ENCODE measurements at regions not wholly inside any gene's neighbourhood (a gene's known extent, or its start where the extent isn't known, plus 50 kb on each side); places are given as distances from the start of the nearest gene placed in this dataset.

DNA sequence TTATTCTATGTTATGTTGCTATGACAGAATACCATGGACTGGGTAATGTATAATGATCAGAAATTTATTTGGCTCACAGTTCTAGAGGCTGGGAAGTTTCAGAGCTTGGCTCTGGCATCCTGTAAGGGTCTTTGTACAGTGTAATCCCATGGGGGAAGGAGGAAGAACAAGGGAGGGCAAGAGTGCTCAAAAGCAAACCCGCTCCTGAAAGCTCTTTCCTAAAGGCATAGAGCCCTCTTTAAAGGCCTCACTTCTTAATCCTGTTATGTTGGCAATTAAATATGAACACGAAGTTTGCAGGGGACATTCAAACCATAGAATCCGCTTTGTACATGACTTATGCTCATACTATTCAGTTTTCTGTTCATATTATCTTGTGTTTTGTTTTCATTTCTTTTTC lies 191.3 kb upstream of the CTSO start:
- no peak overlapping the region for H3K4me3 ChIP-seq (ENCODE audit: low read length)
- no peak overlapping the region for H3K27ac ChIP-seq (ENCODE audit: low read length)
- H3K4me1 ChIP-seq (ENCODE audit: insufficient read depth, low read length), result no peaks in the 10 kb centered on the region
- H3K9me3 ChIP-seq (ENCODE audit: insufficient read depth, low read depth, low read length), result no peaks in the 10 kb centered on the region
- no peak overlapping the region for H3K9ac ChIP-seq (ENCODE audit: low read depth, low read length)
- no peaks in the 10 kb centered on the region for H3K36me3 ChIP-seq (ENCODE audit: insufficient read depth, low read depth, low read length)
- no peaks in the 10 kb centered on the region for H3K27me3 ChIP-seq (ENCODE audit: insufficient read depth, low read length)

DNA sequence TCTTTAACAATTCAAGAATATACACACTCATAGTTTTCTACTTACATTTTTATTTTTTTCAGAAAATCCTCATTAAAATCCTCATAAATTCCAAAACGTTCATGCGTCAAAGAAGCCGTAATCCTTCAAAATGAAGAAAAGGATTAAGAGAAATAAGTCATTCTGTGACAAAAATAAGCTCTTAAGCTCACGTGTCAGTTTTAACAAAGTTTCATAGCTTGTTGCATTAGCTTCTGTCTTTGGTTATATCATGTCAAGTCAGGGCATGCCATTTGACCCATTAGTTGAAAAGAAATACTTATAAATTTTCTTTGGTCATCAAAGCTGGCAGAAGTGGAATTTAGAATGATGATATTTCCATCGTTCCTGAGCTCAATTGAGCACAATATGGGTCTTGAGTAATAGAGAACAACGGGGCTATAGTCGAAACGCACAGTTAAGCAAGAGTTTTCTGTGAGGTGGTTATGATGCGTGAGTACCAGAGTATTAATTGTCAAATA lies 185.2 kb upstream of the CTSO start:
- Histone ChIP-seq H3K4me3 (ENCODE audit: low read length) (no peak overlapping the region), H3K9me3 (ENCODE audit: insufficient read depth, low read depth, low read length) (no peaks in the 10 kb centered on the region)

DNA sequence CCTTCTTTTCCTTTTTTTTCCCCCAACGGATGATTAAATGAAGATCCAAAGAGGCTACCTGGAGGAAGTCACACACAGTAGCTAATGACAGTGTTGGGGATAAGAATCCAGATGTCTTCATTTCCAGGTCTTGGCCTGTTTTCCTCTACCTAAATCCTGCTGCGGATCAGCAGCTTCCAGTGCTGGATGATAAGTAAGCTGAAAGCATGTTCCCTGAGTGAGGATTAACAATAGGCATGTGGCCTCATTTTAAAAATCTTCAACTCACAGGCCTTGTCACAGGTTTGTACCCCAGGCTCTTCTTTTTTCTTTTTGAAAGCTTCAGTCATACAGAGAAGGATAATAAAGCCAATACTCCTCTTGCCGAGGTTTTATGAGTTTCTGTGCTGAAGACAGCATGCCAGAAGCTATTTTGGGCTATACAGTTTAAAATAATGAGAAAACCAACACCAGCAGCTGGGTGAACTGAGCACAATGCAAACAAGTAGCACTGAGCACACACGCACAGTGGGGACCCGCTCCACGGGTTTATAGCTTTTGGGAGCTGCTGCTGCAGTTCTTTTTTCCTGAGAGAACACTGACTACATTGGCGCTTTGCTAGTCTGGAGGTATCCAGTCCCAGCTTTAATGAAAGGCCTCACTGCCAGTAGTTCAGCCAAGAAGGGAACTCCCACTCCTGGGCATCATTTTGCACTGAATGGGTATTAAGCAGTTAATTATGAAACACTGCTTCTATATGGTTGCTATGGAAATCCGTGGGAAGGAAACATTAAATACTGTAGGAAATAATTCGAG lies 184.2 kb upstream of the CTSO start:
- H3K9ac ChIP-seq (ENCODE audit: low read depth, low read length), result no peak overlapping the region
- H3K27me3 ChIP-seq (ENCODE audit: insufficient read depth, low read length), result no peaks in the 10 kb centered on the region
- no peaks in the 10 kb centered on the region; the same call in 1 of the 2 replicates for H3K4me1 ChIP-seq (ENCODE audit: insufficient read depth, low read length)
- H3K27ac ChIP-seq (ENCODE audit: low read length), result no peak overlapping the region
- no peaks in the 10 kb centered on the region for H3K9me3 ChIP-seq (ENCODE audit: insufficient read depth, low read depth, low read length)
- no peak overlapping the region for H3K4me3 ChIP-seq (ENCODE audit: low read length)
- H3K36me3 ChIP-seq (ENCODE audit: insufficient read depth, low read depth, low read length), result no peaks in the 10 kb centered on the region

More for the DNA sequence above, 185.2 kb upstream of the CTSO start:
- no peaks in the 10 kb centered on the region for H3K27me3 ChIP-seq (ENCODE audit: insufficient read depth, low read length)
- no peaks in the 10 kb centered on the region for H3K36me3 ChIP-seq (ENCODE audit: insufficient read depth, low read depth, low read length)
- H3K27ac ChIP-seq (ENCODE audit: low read length), result no peak overlapping the region
- no peak overlapping the region for H3K9ac ChIP-seq (ENCODE audit: low read depth, low read length)
- no peaks in the 10 kb centered on the region; the same call in 1 of the 2 replicates for H3K4me1 ChIP-seq (ENCODE audit: insufficient read depth, low read length)

DNA sequence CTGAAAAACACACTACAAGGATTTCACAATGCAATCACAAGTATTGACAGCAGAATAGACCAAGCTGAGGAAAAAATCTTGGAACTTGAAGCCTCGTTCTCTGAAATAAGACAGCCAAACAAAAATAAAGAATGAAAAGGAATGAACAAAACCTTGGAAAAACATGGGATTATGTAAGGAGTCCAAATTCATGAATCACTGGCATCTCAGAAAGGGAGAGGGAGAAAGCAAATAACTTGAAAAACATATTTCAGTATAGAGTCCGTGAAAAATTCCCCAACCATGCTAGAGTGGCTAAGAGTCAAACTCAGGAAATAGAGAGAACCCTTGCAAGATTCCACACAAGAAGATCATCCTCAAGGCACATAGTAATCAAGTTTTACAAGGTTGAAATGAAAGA lies 178.5 kb upstream of the CTSO start:
- H3K4me3 ChIP-seq (ENCODE audit: low read length), result no peak overlapping the region
- no peaks in the 10 kb centered on the region for H3K9me3 ChIP-seq (ENCODE audit: insufficient read depth, low read depth, low read length)
- H3K27ac ChIP-seq (ENCODE audit: low read length), result no peak overlapping the region
- no peaks in the 10 kb centered on the region for H3K36me3 ChIP-seq (ENCODE audit: insufficient read depth, low read depth, low read length)
- no peaks in the 10 kb centered on the region for H3K4me1 ChIP-seq (ENCODE audit: insufficient read depth, low read length)
- no peaks in the 10 kb centered on the region for H3K27me3 ChIP-seq (ENCODE audit: insufficient read depth, low read length)
- H3K9ac ChIP-seq (ENCODE audit: low read depth, low read length), result no peak overlapping the region

DNA sequence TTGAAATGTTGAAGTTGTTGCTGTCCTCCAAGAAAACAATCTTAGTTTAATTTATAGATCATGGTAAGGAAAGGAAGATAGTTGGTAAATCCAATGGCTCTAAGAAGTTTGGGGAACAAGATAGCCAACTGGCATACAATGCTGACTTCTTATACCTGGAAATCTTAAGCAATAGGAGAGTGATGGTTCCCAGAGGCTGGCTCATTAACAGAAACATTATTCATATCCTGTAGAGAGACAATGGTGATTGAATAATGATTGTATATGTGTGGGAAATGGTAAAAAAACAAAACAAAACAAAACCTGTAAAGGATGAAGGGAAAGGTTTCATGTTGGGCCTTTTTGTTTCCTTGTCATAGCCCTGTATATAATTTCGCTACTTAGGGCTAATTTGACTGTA lies 174.9 kb upstream of the CTSO start:
- Histone ChIP-seq H3K4me3 (ENCODE audit: low read length) (no peak overlapping the region), H3K9me3 (ENCODE audit: insufficient read depth, low read depth, low read length) (peaks cover 19% of the 10 kb centered on the region; the same call in 1 of the 2 replicates), H3K27me3 (ENCODE audit: insufficient read depth, low read length) (no peaks in the 10 kb centered on the region), H3K27ac (ENCODE audit: low read length) (no peak overlapping the region), H3K4me1 (ENCODE audit: insufficient read depth, low read length) (no peaks in the 10 kb centered on the region), H3K36me3 (ENCODE audit: insufficient read depth, low read depth, low read length) (no peaks in the 10 kb centered on the region), H3K9ac (ENCODE audit: low read depth, low read length) (no peak overlapping the region)

DNA sequence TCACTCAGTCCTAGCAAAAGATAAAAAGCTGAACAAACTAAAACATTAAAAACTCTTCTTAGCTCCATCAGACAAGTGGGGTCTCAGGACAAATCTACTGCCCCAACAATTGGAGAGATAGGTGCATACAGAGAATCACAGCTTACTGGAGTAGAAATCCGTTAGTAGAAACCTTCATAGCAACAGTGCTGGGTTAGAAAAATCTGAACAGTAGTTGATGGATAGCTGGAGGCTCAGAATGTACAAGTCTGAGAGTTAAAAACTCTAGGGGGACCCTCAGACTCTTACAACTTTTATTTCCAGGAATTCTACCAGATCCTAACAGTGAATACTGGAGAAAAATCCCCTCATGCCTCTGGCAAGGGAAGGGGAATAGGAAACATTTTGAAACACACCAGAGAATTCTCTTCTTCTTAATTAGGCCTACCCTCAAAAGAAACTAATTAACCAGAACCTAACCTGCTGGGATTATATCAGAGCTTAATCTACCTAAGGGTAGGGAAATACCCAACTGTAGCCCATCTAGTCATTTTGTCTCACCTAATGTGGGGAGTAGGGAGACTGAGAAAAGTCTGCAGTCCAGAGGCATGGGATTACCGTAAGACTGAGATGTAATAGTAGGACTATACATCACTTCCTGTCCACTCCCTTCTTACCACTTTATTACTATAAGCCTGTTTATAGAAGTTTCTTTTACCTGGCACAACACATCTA lies 165.0 kb upstream of the CTSO start:
- Histone ChIP-seq H3K9ac (ENCODE audit: low read depth, low read length) (no peak overlapping the region), H3K36me3 (ENCODE audit: insufficient read depth, low read depth, low read length) (no peaks in the 10 kb centered on the region), H3K4me3 (ENCODE audit: low read length) (no peak overlapping the region), H3K27ac (ENCODE audit: low read length) (no peak overlapping the region), H3K9me3 (ENCODE audit: insufficient read depth, low read depth, low read length) (no peaks in the 10 kb centered on the region), H3K4me1 (ENCODE audit: insufficient read depth, low read length) (no peaks in the 10 kb centered on the region), H3K27me3 (ENCODE audit: insufficient read depth, low read length) (no peaks in the 10 kb centered on the region)

DNA sequence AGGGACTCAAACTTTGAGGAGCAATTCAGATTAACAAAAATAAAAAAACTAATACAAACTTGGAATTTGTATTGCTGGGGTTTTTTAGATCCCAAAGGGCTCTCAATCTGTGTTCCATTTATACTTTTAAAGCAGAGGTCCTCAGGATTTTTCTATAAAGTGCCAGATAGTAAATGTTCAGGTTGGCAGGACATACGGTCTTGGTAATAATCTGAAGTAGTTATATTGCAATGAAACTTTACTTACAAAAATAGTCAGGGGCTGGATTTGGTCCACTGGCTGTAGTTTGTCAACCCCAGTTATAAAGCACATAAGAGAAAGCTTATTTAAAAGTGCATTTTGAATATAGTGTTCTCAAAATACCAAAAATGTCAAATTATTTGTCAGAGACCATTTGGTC lies 164.1 kb upstream of the CTSO start:
- H3K4me3 ChIP-seq (ENCODE audit: low read length), result no peak overlapping the region
- H3K4me1 ChIP-seq (ENCODE audit: insufficient read depth, low read length), result no peaks in the 10 kb centered on the region
- no peaks in the 10 kb centered on the region for H3K9me3 ChIP-seq (ENCODE audit: insufficient read depth, low read depth, low read length)
- no peak overlapping the region for H3K9ac ChIP-seq (ENCODE audit: low read depth, low read length)
- no peaks in the 10 kb centered on the region for H3K27me3 ChIP-seq (ENCODE audit: insufficient read depth, low read length)
- H3K27ac ChIP-seq (ENCODE audit: low read length), result no peak overlapping the region
- H3K36me3 ChIP-seq (ENCODE audit: insufficient read depth, low read depth, low read length), result no peaks in the 10 kb centered on the region

DNA sequence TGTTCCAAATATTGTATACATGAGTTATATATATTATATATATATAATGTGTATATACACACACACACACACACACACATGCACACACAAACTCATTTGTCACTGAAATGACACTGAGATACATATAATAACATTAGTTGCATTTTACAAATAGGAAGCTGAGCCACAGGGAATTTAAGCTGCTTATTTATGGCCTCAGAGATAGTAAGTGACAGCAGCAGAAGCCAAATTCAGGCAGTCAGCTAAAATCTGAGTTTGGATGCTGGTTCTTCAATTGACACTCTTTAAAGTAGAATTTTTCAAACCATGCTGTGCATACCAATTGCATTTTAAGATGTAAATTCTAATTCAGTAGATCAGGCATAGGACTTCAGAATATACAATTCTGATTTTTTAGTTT lies 163.3 kb upstream of the CTSO start:
- Histone ChIP-seq H3K4me3 (ENCODE audit: low read length) (no peak overlapping the region), H3K27ac (ENCODE audit: low read length) (no peak overlapping the region), H3K9me3 (ENCODE audit: insufficient read depth, low read depth, low read length) (no peaks in the 10 kb centered on the region), H3K27me3 (ENCODE audit: insufficient read depth, low read length) (no peaks in the 10 kb centered on the region), H3K4me1 (ENCODE audit: insufficient read depth, low read length) (peaks cover under 1% of the 10 kb centered on the region; the same call in 1 of the 2 replicates), H3K36me3 (ENCODE audit: insufficient read depth, low read depth, low read length) (no peaks in the 10 kb centered on the region), H3K9ac (ENCODE audit: low read depth, low read length) (no peak overlapping the region)

DNA sequence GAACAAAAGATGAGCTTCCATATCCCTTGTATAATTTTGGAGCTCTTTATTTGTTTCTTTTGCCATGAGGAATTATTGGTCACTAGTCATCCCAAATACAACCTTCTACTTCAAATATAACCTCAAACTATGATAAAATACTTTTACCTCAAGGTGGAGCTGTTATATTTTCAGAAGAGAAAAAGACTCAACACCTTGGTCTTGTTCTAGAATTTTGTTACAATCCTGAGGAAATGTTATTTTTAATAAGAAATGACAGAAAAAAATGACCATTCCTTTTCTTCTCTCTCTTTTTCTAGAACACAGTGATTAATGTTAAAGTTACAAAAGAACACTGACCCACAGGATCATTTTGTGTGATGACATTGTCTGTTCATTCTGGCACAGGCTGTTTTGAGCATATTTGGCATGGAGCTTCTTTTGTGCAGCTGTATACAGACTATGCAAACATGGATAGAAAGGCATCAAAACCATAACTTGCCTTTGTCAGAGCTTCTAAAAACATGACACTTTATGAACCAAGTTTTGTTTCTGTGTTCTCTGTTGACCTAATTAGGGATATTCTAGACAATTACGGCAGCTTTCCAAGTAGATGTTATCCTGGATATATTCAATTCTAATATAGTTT lies 159.6 kb upstream of the CTSO start:
- Histone ChIP-seq H3K36me3 (ENCODE audit: insufficient read depth, low read depth, low read length) (no peaks in the 10 kb centered on the region), H3K27me3 (ENCODE audit: insufficient read depth, low read length) (no peaks in the 10 kb centered on the region)

DNA sequence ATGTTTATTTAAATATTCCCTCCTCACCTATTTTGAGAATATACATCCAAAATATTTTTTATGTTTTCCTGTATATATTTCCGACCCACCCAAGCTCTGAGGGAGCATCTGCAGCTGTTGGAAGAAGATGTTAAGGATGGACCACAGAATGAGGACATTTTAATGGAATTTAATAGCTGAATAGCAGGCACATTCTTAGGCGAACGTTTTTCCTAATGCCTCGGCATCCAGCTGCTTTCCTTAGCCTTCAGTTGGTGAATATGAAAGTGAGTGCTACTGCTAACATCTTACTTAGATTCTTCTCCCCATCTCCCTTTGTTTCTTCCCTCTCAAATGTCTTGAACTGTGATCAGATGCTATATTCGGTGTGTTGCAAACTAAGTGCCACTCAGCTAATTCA lies 158.0 kb upstream of the CTSO start:
- H3K4me3 ChIP-seq (ENCODE audit: low read length), result peak overlapping the region; percentile 9; the same call in 1 of the 2 replicates
- no peak overlapping the region for H3K27ac ChIP-seq (ENCODE audit: low read length)
- H3K9ac ChIP-seq (ENCODE audit: low read depth, low read length), result no peak overlapping the region
- no peaks in the 10 kb centered on the region for H3K36me3 ChIP-seq (ENCODE audit: insufficient read depth, low read depth, low read length)
- H3K4me1 ChIP-seq (ENCODE audit: insufficient read depth, low read length), result peaks cover 22% of the 10 kb centered on the region
- no peaks in the 10 kb centered on the region for H3K9me3 ChIP-seq (ENCODE audit: insufficient read depth, low read depth, low read length)
- no peaks in the 10 kb centered on the region for H3K27me3 ChIP-seq (ENCODE audit: insufficient read depth, low read length)

More for the DNA sequence above, 159.6 kb upstream of the CTSO start:
- Histone ChIP-seq H3K9ac (ENCODE audit: low read depth, low read length) (no peak overlapping the region), H3K4me1 (ENCODE audit: insufficient read depth, low read length) (peaks cover 22% of the 10 kb centered on the region), H3K27ac (ENCODE audit: low read length) (no peak overlapping the region), H3K4me3 (ENCODE audit: low read length) (no peak overlapping the region), H3K9me3 (ENCODE audit: insufficient read depth, low read depth, low read length) (no peaks in the 10 kb centered on the region)

DNA sequence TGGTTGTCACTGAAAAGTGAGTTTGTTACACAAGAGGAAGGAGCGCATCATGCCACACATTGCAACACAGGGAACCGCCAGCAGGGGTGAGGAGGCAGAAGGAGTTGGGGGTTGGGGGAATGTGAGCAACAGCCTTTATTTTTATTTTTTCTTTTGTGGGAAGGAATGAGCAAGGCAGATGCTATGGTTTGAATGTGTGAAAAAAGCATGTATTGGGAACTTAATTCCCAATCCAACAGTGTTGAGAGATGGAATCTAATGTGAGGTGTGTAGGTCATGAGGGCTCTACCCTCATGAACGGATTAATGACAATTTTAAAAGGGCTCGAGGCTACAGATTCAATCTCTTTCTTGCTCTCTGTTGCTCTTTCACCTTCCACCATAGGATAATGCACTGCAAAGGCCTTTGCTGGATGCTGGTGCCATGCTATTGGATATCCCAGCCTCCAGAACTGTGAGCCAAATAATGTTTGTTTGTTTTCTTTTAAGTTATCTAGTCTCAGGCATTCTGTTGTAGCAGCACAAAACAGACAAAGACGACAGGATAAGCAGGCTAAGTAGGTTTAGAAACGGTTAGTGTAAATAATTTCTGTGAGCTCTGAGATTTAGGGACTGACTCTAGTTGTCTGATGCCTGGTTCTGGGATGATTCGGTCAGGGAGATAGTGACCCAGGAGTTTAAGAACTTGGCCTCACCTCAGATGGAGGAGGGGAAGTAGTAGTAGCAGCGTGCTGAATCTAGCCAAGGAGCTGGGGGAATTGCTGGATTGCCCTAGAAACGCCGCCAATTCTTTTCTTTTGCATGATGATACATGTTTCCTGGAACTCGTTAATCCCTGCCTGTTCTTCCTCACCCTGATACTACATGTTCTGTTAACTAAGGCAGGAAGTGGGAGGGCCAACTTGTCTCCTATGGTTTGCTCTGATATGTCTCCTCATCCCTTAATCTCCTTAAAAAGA lies 156.6 kb upstream of the CTSO start:
- Histone ChIP-seq H3K27ac (ENCODE audit: low read length) (no peak overlapping the region), H3K4me1 (ENCODE audit: insufficient read depth, low read length) (peaks cover 22% of the 10 kb centered on the region), H3K36me3 (ENCODE audit: insufficient read depth, low read depth, low read length) (no peaks in the 10 kb centered on the region), H3K4me3 (ENCODE audit: low read length) (0 out of 2 replicates have a peak overlapping the region, but pooled peaks have one; percentile 19), H3K9me3 (ENCODE audit: insufficient read depth, low read depth, low read length) (no peaks in the 10 kb centered on the region), H3K27me3 (ENCODE audit: insufficient read depth, low read length) (no peaks in the 10 kb centered on the region), H3K9ac (ENCODE audit: low read depth, low read length) (no peak overlapping the region)
